Daoy (cell line): ENCODE measurements at regions not wholly inside any gene's neighbourhood (a gene's known extent, or its start where the extent isn't known, plus 50 kb on each side); places are given as distances from the start of the nearest gene placed in this dataset.
A peak's percentile ranks its signal among the peaks of the same experiment; 100 is the strongest.
"Not testable (repeated sequence)": the region's sequence is repeated elsewhere in the genome, so short reads cannot be mapped to it uniquely, and the experiment has no call there.

ENCODE experiments used
- DNase-seq: peaks from one replicate; pipeline ENCODE4 v3.0.0-alpha.2; 2015; ENCODE audit warnings: low read depth

- no peak for DNase-seq
These were observed 159.0 kb upstream of the ZC3H12C start for GRCh38 chr11:109934151-109934550.

GRCh38 chr11:109936661-109937180, 156.5 kb upstream of the ZC3H12C start:
- no peak for DNase-seq

GRCh38 chr11:109937968-109938367, 155.2 kb upstream of the ZC3H12C start:
- DNase-seq = no peak

GRCh38 chr11:109939166-109939810, 153.9 kb upstream of the ZC3H12C start:
- peak; percentile 66 for DNase-seq

GRCh38 chr11:109940816-109941215, 152.4 kb upstream of the ZC3H12C start:
- peak; percentile 65 for DNase-seq

- DNase-seq = no peak
These were observed 147.4 kb upstream of the ZC3H12C start for GRCh38 chr11:109945626-109946321.

- peak; percentile 87 for DNase-seq
These were observed 146.8 kb upstream of the ZC3H12C start for GRCh38 chr11:109946322-109946846.

- no peak for DNase-seq
These were observed 138.7 kb upstream of the ZC3H12C start for GRCh38 chr11:109954534-109954933.

- DNase-seq = no peak
These were observed 136.9 kb upstream of the ZC3H12C start for GRCh38 chr11:109956124-109956793.

GRCh38 chr11:109957000-109957399, 136.2 kb upstream of the ZC3H12C start:
- DNase-seq = no peak

GRCh38 chr11:109957601-109958000, 135.6 kb upstream of the ZC3H12C start:
- no peak for DNase-seq

GRCh38 chr11:109958131-109958820, 134.9 kb upstream of the ZC3H12C start:
- DNase-seq = no peak

GRCh38 chr11:109958821-109959166, 134.4 kb upstream of the ZC3H12C start:
- no peak for DNase-seq

GRCh38 chr11:109960831-109961230, 132.4 kb upstream of the ZC3H12C start:
- no peak for DNase-seq

- DNase-seq = no peak
These were observed 131.9 kb upstream of the ZC3H12C start for GRCh38 chr11:109961261-109961660.

- DNase-seq = no peak
These were observed 130.1 kb upstream of the ZC3H12C start for GRCh38 chr11:109963101-109963500.

- DNase-seq = no peak
These were observed 128.7 kb upstream of the ZC3H12C start for GRCh38 chr11:109964487-109964886.

GRCh38 chr11:109965445-109965844, 127.7 kb upstream of the ZC3H12C start:
- DNase-seq = not testable (repeated sequence)

- peak; percentile 7 for DNase-seq
These were observed 127.3 kb upstream of the ZC3H12C start for GRCh38 chr11:109965926-109966325.

GRCh38 chr11:109967136-109967535, 126.1 kb upstream of the ZC3H12C start:
- not testable (repeated sequence) for DNase-seq

GRCh38 chr11:109968299-109968698, 124.9 kb upstream of the ZC3H12C start:
- no peak for DNase-seq

- no peak for DNase-seq
These were observed 124.4 kb upstream of the ZC3H12C start for GRCh38 chr11:109968781-109969180.
